ENCODE measurements at regions not wholly inside any gene's neighbourhood (a gene's known extent, or its start where the extent isn't known, plus 50 kb on each side); places are given as distances from the start of the nearest gene placed in this dataset.

DNA sequence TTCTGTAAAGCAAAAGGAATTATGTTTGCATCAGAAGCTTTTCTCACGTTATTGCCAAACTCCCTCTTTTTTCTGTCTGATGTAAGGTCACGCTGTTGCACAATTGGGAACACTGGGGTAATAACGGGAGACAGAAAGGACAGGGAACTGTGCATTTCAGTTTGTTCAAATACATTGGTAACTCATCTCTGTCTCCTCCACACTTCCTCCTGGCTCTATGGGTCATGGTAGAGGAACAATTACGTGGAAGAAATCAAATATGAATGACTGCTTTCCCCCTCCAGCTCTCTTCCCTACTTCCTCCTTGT, 132.2 kb upstream of the TNFAIP3 start:
- no peaks in the 10 kb centered on the region for H3K9me3 ChIP-seq
- ATAC-seq = peak; percentile 41
- H3K36me3 ChIP-seq = no peaks in the 10 kb centered on the region
- H3K4me3 ChIP-seq = no peak overlapping the region
- H3K27me3 ChIP-seq = no peaks in the 10 kb centered on the region
- no peak overlapping the region for H3K27ac ChIP-seq
- WGBS, 2 donors (ENCODE audit: low coverage in 1 of 2) = 83 to 92% methylated on average over 4 of the region's 4 CpGs
- peaks cover 0 to 3% (median 0%) of the 10 kb centered on the region in 3 donors for H3K4me1 ChIP-seq
- TF ChIP-seq POLR2A (IDR thresholded peaks at IDR 0.05) = no peak

DNA sequence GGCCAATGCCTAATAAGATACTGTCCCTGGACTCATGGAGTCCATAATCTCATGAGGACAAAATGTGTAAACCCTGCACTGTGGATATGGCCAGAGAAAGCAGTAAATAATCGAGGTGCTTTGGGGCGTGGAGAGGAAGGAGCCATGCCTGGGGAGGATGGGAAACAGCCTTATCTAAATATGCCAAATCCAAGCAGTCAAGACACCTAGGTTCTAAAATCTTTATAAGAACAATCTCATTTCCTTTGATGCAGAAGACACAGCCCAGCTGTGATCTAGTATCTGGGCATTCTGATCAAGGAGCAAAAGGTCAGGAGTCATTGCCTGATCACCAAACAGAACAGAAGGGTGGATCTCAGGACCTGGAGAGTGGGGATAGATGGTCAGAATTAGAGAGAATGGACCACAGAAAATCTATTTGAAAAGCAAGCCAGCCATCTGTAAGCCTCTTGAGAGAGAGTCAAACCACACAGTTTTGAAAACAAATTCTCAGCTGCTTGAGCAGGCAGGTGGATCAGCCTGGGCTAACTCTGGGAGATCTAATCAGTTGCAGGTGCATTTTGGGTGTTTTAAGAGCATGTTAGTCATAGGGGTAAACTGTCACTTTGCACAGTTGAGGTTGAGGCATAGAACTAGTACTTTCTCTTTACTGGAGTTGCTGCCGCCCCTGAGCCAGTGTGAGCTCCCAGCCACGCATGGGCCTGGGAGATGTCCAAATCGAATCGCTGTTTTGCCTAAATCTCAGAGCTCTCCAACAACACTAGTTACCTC, 130.8 kb upstream of the TNFAIP3 start:
- Histone ChIP-seq H3K4me1 (peaks cover 0 to 3% (median 0%) of the 10 kb centered on the region in 3 donors), H3K27me3 (no peaks in the 10 kb centered on the region), H3K4me3 (no peak overlapping the region), H3K36me3 (no peaks in the 10 kb centered on the region), H3K27ac (no peak overlapping the region), H3K9me3 (no peaks in the 10 kb centered on the region)
- 82 to 88% methylated on average over 5 to 6 of the region's 6 CpGs for WGBS, 2 donors (ENCODE audit: low coverage in 1 of 2)
- no peak for TF ChIP-seq POLR2AphosphoS5 (IDR thresholded peaks at IDR 0.05)
- no peak for TF ChIP-seq POLR2A (IDR thresholded peaks at IDR 0.05)
- no peak for TF ChIP-seq EP300 (IDR thresholded peaks at IDR 0.05)
- TF ChIP-seq, protein P1, sequence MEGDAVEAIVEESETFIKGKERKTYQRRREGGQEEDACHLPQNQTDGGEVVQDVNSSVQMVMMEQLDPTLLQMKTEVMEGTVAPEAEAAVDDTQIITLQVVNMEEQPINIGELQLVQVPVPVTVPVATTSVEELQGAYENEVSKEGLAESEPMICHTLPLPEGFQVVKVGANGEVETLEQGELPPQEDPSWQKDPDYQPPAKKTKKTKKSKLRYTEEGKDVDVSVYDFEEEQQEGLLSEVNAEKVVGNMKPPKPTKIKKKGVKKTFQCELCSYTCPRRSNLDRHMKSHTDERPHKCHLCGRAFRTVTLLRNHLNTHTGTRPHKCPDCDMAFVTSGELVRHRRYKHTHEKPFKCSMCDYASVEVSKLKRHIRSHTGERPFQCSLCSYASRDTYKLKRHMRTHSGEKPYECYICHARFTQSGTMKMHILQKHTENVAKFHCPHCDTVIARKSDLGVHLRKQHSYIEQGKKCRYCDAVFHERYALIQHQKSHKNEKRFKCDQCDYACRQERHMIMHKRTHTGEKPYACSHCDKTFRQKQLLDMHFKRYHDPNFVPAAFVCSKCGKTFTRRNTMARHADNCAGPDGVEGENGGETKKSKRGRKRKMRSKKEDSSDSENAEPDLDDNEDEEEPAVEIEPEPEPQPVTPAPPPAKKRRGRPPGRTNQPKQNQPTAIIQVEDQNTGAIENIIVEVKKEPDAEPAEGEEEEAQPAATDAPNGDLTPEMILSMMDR (IDR thresholded peaks at IDR 0.05) = no peak
- ATAC-seq = no peak

DNA sequence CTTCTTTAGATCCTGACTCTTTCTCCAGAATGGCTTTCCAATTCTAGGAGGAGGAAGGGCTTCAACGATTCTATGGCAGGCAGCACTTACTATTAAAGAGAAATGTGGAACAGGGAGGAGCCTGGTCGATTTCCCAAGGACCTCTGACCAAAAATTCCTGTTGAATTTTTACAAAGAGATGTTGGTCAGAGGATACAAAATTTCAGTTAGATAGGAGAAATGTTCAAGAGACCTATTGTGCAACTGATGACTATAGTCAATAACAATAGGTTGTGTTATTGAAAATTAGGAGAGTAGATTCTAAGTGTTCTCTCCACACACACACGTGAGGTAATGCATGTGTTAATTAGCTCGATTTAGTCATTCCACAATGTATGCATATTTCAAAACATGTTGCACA, 130.1 kb upstream of the TNFAIP3 start:
- no peak for ATAC-seq
- TF ChIP-seq POLR2AphosphoS5 (IDR thresholded peaks at IDR 0.05) = no peak
- no peak for TF ChIP-seq POLR2A (IDR thresholded peaks at IDR 0.05)
- TF ChIP-seq, protein P1 (IDR thresholded peaks at IDR 0.05) = no peak
- TF ChIP-seq EP300 (IDR thresholded peaks at IDR 0.05) = no peak
- 61 to 73% methylated on average over 4 of the region's 4 CpGs for WGBS, 2 donors (ENCODE audit: low coverage in 1 of 2)
- H3K4me3 ChIP-seq = no peak overlapping the region
- no peaks in the 10 kb centered on the region for H3K9me3 ChIP-seq
- H3K4me1 ChIP-seq = peaks cover 0 to 3% (median 0%) of the 10 kb centered on the region in 3 donors
- H3K36me3 ChIP-seq = no peaks in the 10 kb centered on the region
- H3K27ac ChIP-seq = no peak overlapping the region
- no peaks in the 10 kb centered on the region for H3K27me3 ChIP-seq

DNA sequence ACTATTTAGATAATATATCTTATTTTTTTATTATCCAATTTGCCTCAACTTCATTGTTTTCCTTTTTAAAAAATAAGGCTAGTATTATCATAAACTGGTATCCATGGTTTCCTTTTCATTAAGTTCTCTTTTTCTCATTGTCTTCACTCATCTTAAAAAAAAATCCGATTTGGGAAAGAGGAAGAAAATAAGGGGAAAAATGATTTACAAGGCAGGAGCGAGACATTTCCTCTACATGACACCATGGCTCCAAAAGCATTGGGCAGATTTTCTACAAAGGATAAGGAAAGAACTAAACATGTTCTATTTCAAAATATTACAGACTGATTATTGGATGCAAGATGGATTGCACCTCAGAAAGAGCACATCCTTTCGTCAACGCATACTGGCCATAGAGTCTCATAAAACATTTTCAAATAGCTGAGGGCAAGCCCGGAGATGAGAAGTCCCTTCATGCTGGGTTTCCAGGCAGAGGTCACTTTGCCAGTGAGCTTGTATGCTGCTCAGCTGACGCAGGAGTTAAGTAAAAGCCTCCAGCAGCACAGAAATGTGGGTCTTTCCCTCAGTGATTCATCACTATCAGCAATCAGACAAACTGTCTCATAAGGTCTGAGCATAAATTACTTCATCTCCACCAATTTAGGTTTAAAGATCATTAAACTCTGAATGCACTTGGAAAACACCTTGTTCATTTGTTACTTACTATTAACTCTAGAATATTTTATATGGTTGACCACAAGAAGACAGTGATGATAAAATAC, 129.0 kb upstream of the TNFAIP3 start:
- TF ChIP-seq POLR2AphosphoS5 (IDR thresholded peaks at IDR 0.05) (no peak), EP300 (IDR thresholded peaks at IDR 0.05) (no peak), POLR2A (IDR thresholded peaks at IDR 0.05) (no peak)
- TF ChIP-seq, protein P1 (IDR thresholded peaks at IDR 0.05) = no peak
- 47 to 76% methylated on average over 3 to 6 of the region's 6 CpGs for WGBS, 2 donors (ENCODE audit: low coverage in 1 of 2)
- H3K27me3 ChIP-seq = no peaks in the 10 kb centered on the region
- no peak overlapping the region for H3K4me3 ChIP-seq
- H3K9me3 ChIP-seq = no peaks in the 10 kb centered on the region
- no peaks in the 10 kb centered on the region for H3K36me3 ChIP-seq
- H3K27ac ChIP-seq = no peak overlapping the region
- peaks cover 0 to 3% (median 0%) of the 10 kb centered on the region in 3 donors for H3K4me1 ChIP-seq
- ATAC-seq = no peak

DNA sequence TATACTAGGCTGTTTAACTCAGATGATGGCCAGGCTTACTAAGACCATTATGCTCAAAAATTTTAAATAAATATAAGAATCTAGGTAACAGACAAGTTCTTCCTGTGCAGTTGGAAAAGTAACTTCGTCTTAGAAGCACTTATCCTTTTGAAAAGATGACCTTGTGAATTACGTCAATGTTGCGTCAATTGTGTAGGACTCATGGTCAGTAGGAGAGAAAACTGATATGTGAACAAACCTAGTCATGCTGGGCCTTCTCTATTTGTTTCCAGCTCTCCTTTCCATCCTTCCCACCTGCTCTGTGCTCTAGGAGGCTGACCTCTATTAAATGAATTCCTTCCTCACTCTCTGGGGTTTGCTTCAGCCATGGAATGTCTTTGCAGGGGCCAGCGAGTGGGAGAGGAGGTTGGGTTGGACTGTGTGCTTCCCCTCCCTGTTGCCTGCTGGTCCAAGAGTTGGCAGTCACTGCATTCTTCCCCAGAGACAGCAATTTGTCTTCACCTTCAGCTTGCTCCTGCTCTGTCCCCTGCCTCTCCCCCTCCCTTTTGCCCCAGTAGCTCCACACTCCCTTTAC, 128.0 kb upstream of the TNFAIP3 start:
- no peaks in the 10 kb centered on the region for H3K36me3 ChIP-seq
- H3K4me3 ChIP-seq = no peak overlapping the region
- H3K9me3 ChIP-seq = no peaks in the 10 kb centered on the region
- WGBS, 2 donors (ENCODE audit: low coverage in 1 of 2) = 97 to 100% methylated on average over 3 of the region's 4 CpGs
- H3K27me3 ChIP-seq = no peaks in the 10 kb centered on the region
- no peak for ATAC-seq
- TF ChIP-seq POLR2A (IDR thresholded peaks at IDR 0.05) (no peak), EP300 (IDR thresholded peaks at IDR 0.05) (no peak), POLR2AphosphoS5 (IDR thresholded peaks at IDR 0.05) (no peak)
- TF ChIP-seq, protein P1 (IDR thresholded peaks at IDR 0.05) = no peak
- no peak overlapping the region for H3K27ac ChIP-seq
- peaks cover 0 to 3% (median 0%) of the 10 kb centered on the region in 3 donors for H3K4me1 ChIP-seq

Data from gastroesophageal sphincter (tissue), 4 donors.